A673 (cell line): ENCODE measurements at regions not wholly inside any gene's neighbourhood (a gene's known extent, or its start where the extent isn't known, plus 50 kb on each side); places are given as distances from the start of the nearest gene placed in this dataset.

ENCODE experiments used
- BruUV-seq: library from RNA; stranded (reverse); fragments of 400-500 nt; replicated peaks from 2 replicates; lab custom pipeline; 2021; lab: Mats Ljungman, UMichigan
- CTCF ChIA-PET: fragments of 300-600 bp; sonication (Branson Sonifier 250); formaldehyde crosslinking; loops from one replicate; lab custom pipeline; 2022; ENCODE audit warnings: antibody characterized with exemption; lab: Charles Lee
- POLR2A ChIA-PET: fragments of 300-600 bp; sonication (Branson Sonifier 250); formaldehyde crosslinking; loops from one replicate; lab custom pipeline; 2022; ENCODE audit warnings: antibody characterized with exemption; ENCODE audit not compliant: low non-redundant PET; lab: Charles Lee
- DNase-seq: peaks from one replicate; pipeline ENCODE4 v3.0.0-alpha.2; 2015; ENCODE audit warnings: low spot score
- H3K27ac ChIP-seq: fragments of 200-600 bp; sonication (generic); 2 replicates; pipeline ENCODE4 v1.5.1; 2016; ENCODE audit warnings: mixed run types, low read depth, mild to moderate bottlenecking, mixed read lengths, antibody characterized with exemption, low read length; ENCODE audit not compliant: poor library complexity, severe bottlenecking
- H3K27me3 ChIP-seq: fragments of 200-600 bp; sonication (generic); replicated peaks from 2 replicates; pipeline ENCODE4 v1.6.1; 2017; ENCODE audit warnings: mixed run types, low read depth, mild to moderate bottlenecking, mixed read lengths, antibody characterized with exemption, low read length; ENCODE audit not compliant: insufficient read depth, poor library complexity
- H3K36me3 ChIP-seq: fragments of 200-600 bp; sonication (generic); 2 replicates; pipeline ENCODE4 v1.6.1; 2016; ENCODE audit warnings: mixed run types, mild to moderate bottlenecking, mixed read lengths, antibody characterized with exemption, low read length; ENCODE audit not compliant: insufficient read depth, poor library complexity, severe bottlenecking
- H3K4me1 ChIP-seq: fragments of 200-600 bp; sonication (generic); 2 replicates; pipeline ENCODE4 v1.6.1; 2017; ENCODE audit warnings: mixed run types, mild to moderate bottlenecking, mixed read lengths, antibody characterized with exemption, low read length; ENCODE audit not compliant: insufficient read depth, poor library complexity, severe bottlenecking
- H3K4me3 ChIP-seq: fragments of 200-600 bp; sonication (generic); 2 replicates; pipeline ENCODE4 v1.5.1; 2016; ENCODE audit warnings: low read depth, mixed run types, mild to moderate bottlenecking, mixed read lengths, low read length; ENCODE audit not compliant: poor library complexity, severe bottlenecking
- H3K9me3 ChIP-seq: fragments of 200-600 bp; sonication (generic); 2 replicates; pipeline ENCODE4 v1.6.1; 2016; ENCODE audit warnings: mixed run types, low read depth, mild to moderate bottlenecking, mixed read lengths, antibody characterized with exemption, low read length; ENCODE audit not compliant: poor library complexity, severe bottlenecking
- CTCF ChIP-seq: fragments of 300-800, 200-600 bp; sonication (generic); conservative IDR thresholded peaks from 2 replicates; pipeline ENCODE4 v1.5.1; 2017; ENCODE audit warnings: low read depth, mild to moderate bottlenecking, antibody characterized with exemption, low read length, moderate library complexity, mixed read lengths
- EZH2 ChIP-seq: fragments of 200-600 bp; sonication (generic); IDR thresholded peaks from 2 replicates; pipeline ENCODE4 v1.6.1; 2017; ENCODE audit warnings: borderline replicate concordance, low read depth, mild to moderate bottlenecking, mixed read lengths, antibody characterized with exemption, low read length; ENCODE audit not compliant: poor library complexity, severe bottlenecking
- intact Hi-C: fragments of 100-400 bp; cut with micrococcal nuclease; formaldehyde crosslinking; loops from one replicate; pipeline ENCODE4 v1.10.0; 2022; ENCODE audit not compliant: unreplicated experiment

GRCh38 chrX:115367951-115368350 is 78.4 kb downstream of the LUZP4 start:
- peaks cover 59% of the 10 kb centered on the region for H3K4me1 ChIP-seq
- no peaks in the 10 kb centered on the region for H3K27me3 ChIP-seq
- intact Hi-C loops, result loop anchor here (10.0 kb wide), 1 partner anchor 197 kb away; the partner anchor contains the start of gene PLS3

GRCh38 chrX:115368876-115369275 is 79.4 kb downstream of the LUZP4 start:
- ChIA-PET POLR2A (no interaction called here), CTCF (no interaction called here)
- Histone ChIP-seq H3K4me3 (no peak overlapping the region), H3K27ac (peak overlapping the region; percentile 79), H3K27me3 (peaks cover 4% of the 10 kb centered on the region), H3K36me3 (no peaks in the 10 kb centered on the region), H3K4me1 (peaks cover 58% of the 10 kb centered on the region), H3K9me3 (no peaks in the 10 kb centered on the region)
- intact Hi-C loops, result loop anchor here (10.0 kb wide), 1 partner anchor 196 kb away; the partner anchor contains the start of gene PLS3
- no peak for TF ChIP-seq EZH2
- no peak for TF ChIP-seq CTCF
- BruUV-seq, result no TSS peak
- DNase-seq, result no peak

More at GRCh38 chrX:115367951-115368350, 78.4 kb downstream of the LUZP4 start:
- H3K4me3 ChIP-seq, result no peak overlapping the region
- BruUV-seq, result TSS peak; percentile 92
- DNase-seq, result peak; percentile 72
- CTCF ChIA-PET, result no interaction called here
- no peaks in the 10 kb centered on the region for H3K9me3 ChIP-seq
- H3K27ac ChIP-seq, result peak overlapping the region; percentile 79
- no peaks in the 10 kb centered on the region for H3K36me3 ChIP-seq
- POLR2A ChIA-PET, result no interaction called here
- TF ChIP-seq CTCF (no peak), EZH2 (no peak)

GRCh38 chrX:115372152-115372551 is 82.6 kb downstream of the LUZP4 start:
- no peak overlapping the region for H3K27ac ChIP-seq
- intact Hi-C loops, result no loop called here
- no TSS peak for BruUV-seq

More at GRCh38 chrX:115372152-115372551, 82.6 kb downstream of the LUZP4 start:
- peak; percentile 40 for DNase-seq
- no peak for TF ChIP-seq EZH2
- TF ChIP-seq CTCF, result no peak
- Histone ChIP-seq H3K4me3 (no peak overlapping the region), H3K36me3 (no peaks in the 10 kb centered on the region), H3K4me1 (peaks cover 37% of the 10 kb centered on the region), H3K9me3 (no peaks in the 10 kb centered on the region), H3K27me3 (peaks cover 7% of the 10 kb centered on the region)
- ChIA-PET CTCF (no interaction called here), POLR2A (interaction anchor here (0.7 kb wide), 1 partner anchor 15 kb away, joined by 4 read pairs; no protein-coding TSS in a partner anchor)
